Lower lobe of right lung (tissue), 2 donors: ENCODE measurements at regions not wholly inside any gene's neighbourhood (a gene's known extent, or its start where the extent isn't known, plus 50 kb on each side); places are given as distances from the start of the nearest gene placed in this dataset.

ENCODE experiments used
- ATAC-seq, 2 donors: fragments of 200-7000 bp; cut with Tn5 transposase; one replicate each; pipeline ENCODE4 v1.9.1; 2020 to 2022; ENCODE audit warnings: mild to moderate bottlenecking in 2 of 2, moderate library complexity in 2 of 2
- DNase-seq: peaks from one replicate; pipeline ENCODE4 v3.0.0-alpha.2; 2020
- H3K27ac ChIP-seq: fragments of 200-600 bp; one replicate; pipeline ENCODE4 v1.8.0; 2022
- H3K27me3 ChIP-seq: fragments of 200-600 bp; one replicate; pipeline ENCODE4 v1.8.0; 2022; ENCODE audit warnings: low read depth
- H3K36me3 ChIP-seq: fragments of 200-600 bp; one replicate; pipeline ENCODE4 v1.8.0; 2022; ENCODE audit warnings: mild to moderate bottlenecking
- H3K4me1 ChIP-seq: fragments of 200-600 bp; one replicate; pipeline ENCODE4 v1.8.0; 2022
- H3K4me3 ChIP-seq: fragments of 200-600 bp; one replicate; pipeline ENCODE4 v1.8.0; 2022; ENCODE audit warnings: mild to moderate bottlenecking
- H3K9me3 ChIP-seq: fragments of 200-600 bp; one replicate; pipeline ENCODE4 v1.8.0; 2022
- intact Hi-C: fragments of 100-400 bp; cut with DNase I; formaldehyde crosslinking; loops from one replicate; pipeline ENCODE4 v1.11.0; 2022
- TF ChIP-seq, protein P1 (sequence below): fragments of 200-600 bp; IDR thresholded peaks from one replicate; pipeline ENCODE4 v1.8.0; 2022; ENCODE audit warnings: antibody characterized with exemption, mild to moderate bottlenecking
- donor health status: DM: no; HTN: yes; CAD: no; lungs with severe emphysema.

DNA sequence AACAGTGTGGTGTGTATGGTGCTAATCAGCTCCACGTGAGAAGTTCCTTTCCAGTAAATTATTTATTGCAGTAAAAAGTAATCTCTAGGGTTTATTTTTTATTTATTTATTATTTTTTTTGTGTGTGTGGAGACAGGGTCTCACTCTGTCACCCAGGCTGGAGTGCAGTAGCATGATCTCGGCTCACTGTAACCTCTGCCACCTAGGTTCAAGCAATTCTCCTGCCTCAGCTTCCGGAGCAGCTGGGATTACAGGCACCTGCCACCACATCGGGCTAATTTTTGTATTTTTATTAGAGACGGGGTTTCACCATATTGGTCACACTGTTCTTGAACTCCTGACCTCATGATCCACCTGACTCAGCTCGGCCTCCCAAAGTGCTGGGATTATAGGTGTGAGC, 606.9 kb downstream of the PCDH7 start:
- no peaks in the 10 kb centered on the region for H3K36me3 ChIP-seq
- no peaks in the 10 kb centered on the region for H3K4me1 ChIP-seq
- ATAC-seq (no peak), DNase-seq (no peak)
- H3K9me3 ChIP-seq, result no peaks in the 10 kb centered on the region
- TF ChIP-seq, protein P1, sequence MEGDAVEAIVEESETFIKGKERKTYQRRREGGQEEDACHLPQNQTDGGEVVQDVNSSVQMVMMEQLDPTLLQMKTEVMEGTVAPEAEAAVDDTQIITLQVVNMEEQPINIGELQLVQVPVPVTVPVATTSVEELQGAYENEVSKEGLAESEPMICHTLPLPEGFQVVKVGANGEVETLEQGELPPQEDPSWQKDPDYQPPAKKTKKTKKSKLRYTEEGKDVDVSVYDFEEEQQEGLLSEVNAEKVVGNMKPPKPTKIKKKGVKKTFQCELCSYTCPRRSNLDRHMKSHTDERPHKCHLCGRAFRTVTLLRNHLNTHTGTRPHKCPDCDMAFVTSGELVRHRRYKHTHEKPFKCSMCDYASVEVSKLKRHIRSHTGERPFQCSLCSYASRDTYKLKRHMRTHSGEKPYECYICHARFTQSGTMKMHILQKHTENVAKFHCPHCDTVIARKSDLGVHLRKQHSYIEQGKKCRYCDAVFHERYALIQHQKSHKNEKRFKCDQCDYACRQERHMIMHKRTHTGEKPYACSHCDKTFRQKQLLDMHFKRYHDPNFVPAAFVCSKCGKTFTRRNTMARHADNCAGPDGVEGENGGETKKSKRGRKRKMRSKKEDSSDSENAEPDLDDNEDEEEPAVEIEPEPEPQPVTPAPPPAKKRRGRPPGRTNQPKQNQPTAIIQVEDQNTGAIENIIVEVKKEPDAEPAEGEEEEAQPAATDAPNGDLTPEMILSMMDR, result no peak
- intact Hi-C loops, result no loop called here
- no peaks in the 10 kb centered on the region for H3K27me3 ChIP-seq
- no peak overlapping the region for H3K4me3 ChIP-seq
- H3K27ac ChIP-seq, result no peak overlapping the region

DNA sequence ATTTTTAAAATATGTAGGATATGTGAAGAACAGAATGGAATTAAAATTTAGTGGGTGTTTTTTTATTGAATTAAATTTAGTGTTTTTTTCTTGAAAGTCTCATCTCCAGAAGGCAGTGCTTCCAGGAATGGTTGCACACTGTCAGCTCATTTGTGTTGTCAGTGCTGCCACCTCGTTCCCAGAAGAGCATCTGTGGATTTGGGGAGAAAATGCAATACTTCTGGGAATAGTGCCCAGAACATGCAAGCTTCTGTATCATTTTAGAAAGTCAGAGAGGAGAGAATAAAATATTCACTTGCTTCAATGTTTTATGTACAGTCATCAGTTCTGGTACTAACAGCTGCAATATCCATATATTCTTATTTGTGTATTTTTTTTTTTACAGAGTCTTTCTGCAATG, 608.8 kb downstream of the PCDH7 start:
- H3K36me3 ChIP-seq, result no peaks in the 10 kb centered on the region
- H3K4me3 ChIP-seq, result no peak overlapping the region
- H3K4me1 ChIP-seq, result no peaks in the 10 kb centered on the region
- DNase-seq, result no peak
- no peaks in the 10 kb centered on the region for H3K9me3 ChIP-seq
- ATAC-seq, result no peak
- no peaks in the 10 kb centered on the region for H3K27me3 ChIP-seq
- intact Hi-C loops, result no loop called here
- no peak overlapping the region for H3K27ac ChIP-seq
- TF ChIP-seq, protein P1, result no peak

- Histone ChIP-seq H3K4me1 (no peaks in the 10 kb centered on the region), H3K27me3 (no peaks in the 10 kb centered on the region), H3K4me3 (no peak overlapping the region), H3K27ac (no peak overlapping the region), H3K9me3 (no peaks in the 10 kb centered on the region), H3K36me3 (no peaks in the 10 kb centered on the region)
- DNase-seq, result no peak
- no peak for ATAC-seq
- TF ChIP-seq, protein P1, result no peak
- intact Hi-C loops, result no loop called here
Observed at GRCh38 chr4:31334086-31334910, 614.1 kb downstream of the PCDH7 start.

GRCh38 chr4:31338000-31338399, 617.8 kb downstream of the PCDH7 start:
- intact Hi-C loops, result no loop called here
- Histone ChIP-seq H3K36me3 (no peaks in the 10 kb centered on the region), H3K4me1 (no peaks in the 10 kb centered on the region), H3K4me3 (no peak overlapping the region), H3K27ac (no peak overlapping the region), H3K9me3 (no peaks in the 10 kb centered on the region), H3K27me3 (no peaks in the 10 kb centered on the region)
- no peak for DNase-seq
- TF ChIP-seq, protein P1, result no peak
- no peak for ATAC-seq

DNA sequence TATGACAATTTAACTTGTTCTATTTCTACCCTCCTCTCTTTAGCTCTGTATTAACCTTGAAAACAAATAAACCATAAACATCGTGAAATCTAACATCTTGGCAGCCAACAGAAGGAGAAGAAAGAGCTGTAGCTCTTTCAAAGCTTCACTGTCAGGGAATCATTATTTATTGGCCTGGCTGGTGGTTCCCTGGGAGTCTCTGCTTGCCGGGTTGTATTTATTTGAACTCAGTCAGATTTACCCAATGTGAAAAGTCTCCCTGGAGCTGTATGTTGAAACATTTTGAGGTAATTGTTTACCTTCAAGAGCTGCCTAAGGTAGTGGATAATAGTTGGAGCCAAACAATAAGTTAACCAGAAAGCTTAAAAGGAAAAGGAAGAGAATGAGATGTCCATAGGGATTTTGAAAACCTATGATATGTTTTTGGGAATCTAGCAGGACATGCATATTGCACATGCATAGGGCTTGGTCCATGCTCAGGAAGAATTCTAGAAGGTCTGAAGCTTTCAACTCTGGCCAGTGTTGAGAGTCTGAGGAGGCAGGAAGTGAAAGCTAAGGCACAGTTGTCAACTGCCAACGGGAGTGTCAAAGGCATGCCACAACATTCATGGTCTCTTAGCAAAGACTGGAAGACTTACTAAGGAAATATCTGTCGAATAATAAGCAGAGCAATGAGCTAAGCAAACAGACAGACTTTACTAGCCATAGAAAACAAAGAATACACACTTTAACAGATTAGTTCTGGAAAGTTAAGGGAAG, 621.6 kb downstream of the PCDH7 start:
- intact Hi-C loops, result no loop called here
- TF ChIP-seq, protein P1, result no peak
- DNase-seq, result no peak

More for the DNA sequence above, 621.6 kb downstream of the PCDH7 start:
- Histone ChIP-seq H3K4me1 (no peaks in the 10 kb centered on the region), H3K4me3 (no peak overlapping the region), H3K27ac (no peak overlapping the region), H3K36me3 (no peaks in the 10 kb centered on the region), H3K9me3 (no peaks in the 10 kb centered on the region), H3K27me3 (no peaks in the 10 kb centered on the region)
- ATAC-seq, result no peak
